Effector memory CD8-positive, alpha-beta T cell (primary cell): ENCODE measurements at regions not wholly inside any gene's neighbourhood (a gene's known extent, or its start where the extent isn't known, plus 50 kb on each side); places are given as distances from the start of the nearest gene placed in this dataset.

Source experiments
- ATAC-seq: fragments of 150-1000 bp; cut with Tn5 transposase; replicated peaks from 2 replicates; pipeline ENCODE4 v1.10.0; 2021; ENCODE audit warnings: mild to moderate bottlenecking, moderate library complexity
- DNase-seq, 3 experiments: peaks; one replicate each; pipeline ENCODE4 v3.0.0; 2021
- H3K27ac Mint-ChIP-seq, 2 donors: one replicate each; pipeline ENCODE4 v1.8.0; 2022; ENCODE audit warnings: mild to moderate bottlenecking in 2 of 2, mixed read lengths in 2 of 2, moderate library complexity in 2 of 2
- H3K27me3 Mint-ChIP-seq, 2 donors: one replicate each; pipeline ENCODE4 v1.8.0; 2022; ENCODE audit warnings: mixed read lengths in 2 of 2
- H3K36me3 Mint-ChIP-seq: one replicate; pipeline ENCODE4 v1.8.0; 2022; ENCODE audit warnings: mild to moderate bottlenecking, moderate library complexity, mixed read lengths; ENCODE audit not compliant: insufficient read depth
- H3K4me1 Mint-ChIP-seq, 2 donors: one replicate each; pipeline ENCODE4 v1.8.0; 2022; ENCODE audit warnings: low read depth in 2 of 2, mixed read lengths in 2 of 2
- H3K4me3 Mint-ChIP-seq, 2 donors: one replicate each; pipeline ENCODE4 v1.8.0; 2022; ENCODE audit warnings: mild to moderate bottlenecking in 2 of 2, mixed read lengths in 2 of 2, moderate library complexity in 2 of 2
- H3K9me3 Mint-ChIP-seq, 2 donors: one replicate each; pipeline ENCODE4 v1.8.0; 2022; ENCODE audit warnings: mixed read lengths in 2 of 2

GRCh38 chr1:168428063-168428731, 115.6 kb downstream of the XCL2 start:
- no peak for ATAC-seq
- H3K4me1 Mint-ChIP-seq: peaks cover 10 to 13% of the 10 kb centered on the region in 2 donors
- H3K9me3 Mint-ChIP-seq: peaks cover 0 to 5% of the 10 kb centered on the region in 2 donors
- peaks cover 2% of the 10 kb centered on the region for H3K36me3 Mint-ChIP-seq
- no peak for DNase-seq
- no peaks in the 10 kb centered on the region for H3K27me3 Mint-ChIP-seq
- no peak overlapping the region for H3K4me3 Mint-ChIP-seq
- H3K27ac Mint-ChIP-seq: no peak overlapping the region

DNA sequence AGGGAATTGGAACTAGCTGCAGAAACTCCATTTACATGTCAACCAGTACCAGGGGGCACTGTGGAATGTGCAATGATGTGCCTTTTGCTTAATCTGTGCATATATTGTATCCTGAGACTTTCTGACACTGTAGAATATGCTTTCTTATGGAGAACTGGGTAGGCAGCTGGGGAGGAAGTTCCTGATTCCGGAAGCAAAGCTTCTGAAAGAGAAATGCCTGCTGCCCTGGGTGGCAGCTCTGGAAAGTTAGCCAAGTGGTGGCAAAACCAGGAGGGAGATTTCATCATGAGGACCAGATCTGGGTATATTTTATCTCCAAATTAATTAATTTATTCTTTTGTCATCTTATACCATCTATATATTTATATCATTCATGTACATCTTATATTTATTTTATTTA, 116.7 kb downstream of the XCL2 start:
- Mint-ChIP-seq H3K36me3 (peaks cover 2% of the 10 kb centered on the region), H3K27me3 (no peaks in the 10 kb centered on the region), H3K4me1 (peaks cover 19 to 22% of the 10 kb centered on the region in 2 donors), H3K4me3 (no peak overlapping the region), H3K9me3 (peaks cover 0 to 10% of the 10 kb centered on the region in 2 donors), H3K27ac (no peak overlapping the region)
- DNase-seq (no peak), ATAC-seq (no peak)

DNA sequence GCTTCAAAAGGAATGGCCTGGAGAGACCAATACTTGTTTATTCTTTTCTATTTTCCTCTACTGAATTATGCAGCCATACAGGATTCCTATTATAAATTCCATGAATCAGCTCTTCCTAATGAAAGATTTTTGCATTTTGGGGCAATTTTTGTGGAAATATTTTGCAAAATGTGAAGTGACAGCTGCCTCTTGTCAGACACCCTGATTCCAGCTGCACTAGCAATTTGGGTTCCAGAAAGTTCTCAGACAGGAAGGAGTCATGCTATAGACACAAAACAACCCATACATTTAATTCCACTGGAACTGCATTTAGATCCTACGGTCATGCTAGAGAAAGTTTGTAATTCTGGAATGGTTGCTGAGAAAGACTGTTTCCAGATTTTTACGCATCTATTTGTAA, 119.5 kb downstream of the XCL2 start:
- H3K4me1 Mint-ChIP-seq: peaks cover 25 to 37% of the 10 kb centered on the region in 2 donors
- ATAC-seq (no peak), DNase-seq (no peak)
- H3K9me3 Mint-ChIP-seq: peaks cover 0 to 10% of the 10 kb centered on the region in 2 donors
- H3K36me3 Mint-ChIP-seq: no peaks in the 10 kb centered on the region
- no peak overlapping the region for H3K4me3 Mint-ChIP-seq
- no peaks in the 10 kb centered on the region for H3K27me3 Mint-ChIP-seq
- H3K27ac Mint-ChIP-seq: no peak overlapping the region

- Mint-ChIP-seq H3K9me3 (peaks cover 0 to 10% of the 10 kb centered on the region in 2 donors), H3K27me3 (no peaks in the 10 kb centered on the region), H3K4me1 (peaks cover 25 to 37% of the 10 kb centered on the region in 2 donors), H3K36me3 (no peaks in the 10 kb centered on the region), H3K27ac (peak overlapping the region; percentile 42 to 74), H3K4me3 (peak overlapping the region; percentile 11 to 24)
- no peak for DNase-seq
- no peak for ATAC-seq
Measured at GRCh38 chr1:168422203-168422847, 121.5 kb downstream of the XCL2 start.

GRCh38 chr1:168421399-168422004, 122.3 kb downstream of the XCL2 start:
- Mint-ChIP-seq H3K36me3 (no peaks in the 10 kb centered on the region), H3K4me3 (peak overlapping the region; percentile 12 to 60), H3K27me3 (no peaks in the 10 kb centered on the region), H3K27ac (peak overlapping the region; percentile 42 to 74), H3K9me3 (peaks cover 0 to 10% of the 10 kb centered on the region in 2 donors), H3K4me1 (peaks cover 29 to 41% of the 10 kb centered on the region in 2 donors)
- DNase-seq: peak; percentile 21 to 28 (median 27)
- peak; percentile 99 for ATAC-seq

GRCh38 chr1:168420177-168420576, 123.6 kb downstream of the XCL2 start:
- no peak for ATAC-seq
- Mint-ChIP-seq H3K4me3 (peak overlapping the region; percentile 9 to 16), H3K27me3 (no peaks in the 10 kb centered on the region), H3K36me3 (no peaks in the 10 kb centered on the region), H3K27ac (peak overlapping the region; percentile 42 to 89), H3K4me1 (peaks cover 35 to 48% of the 10 kb centered on the region in 2 donors), H3K9me3 (peaks cover 0 to 10% of the 10 kb centered on the region in 2 donors)
- DNase-seq: no peak

DNA sequence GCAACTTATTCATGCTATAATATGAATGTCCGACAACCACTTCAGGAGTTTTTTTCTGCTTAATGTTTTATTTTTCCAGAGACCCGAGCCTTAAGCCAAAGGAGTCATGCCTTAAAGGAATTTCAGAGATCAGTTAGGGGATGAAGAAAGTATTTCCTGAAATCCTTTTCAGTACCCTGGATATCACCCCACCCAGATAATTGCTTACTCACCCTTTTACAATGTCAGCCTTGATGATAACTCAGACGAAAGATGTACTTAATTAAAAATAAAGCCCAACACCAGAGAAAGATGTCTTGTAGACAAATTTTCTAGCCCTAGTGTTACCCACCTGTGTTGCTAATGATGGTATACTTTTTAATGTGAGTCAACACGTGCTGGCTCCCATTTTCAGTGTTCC, 124.1 kb downstream of the XCL2 start:
- H3K4me3 Mint-ChIP-seq: no peak overlapping the region
- peak overlapping the region in 1 of 2 donors; percentile 89 for H3K27ac Mint-ChIP-seq
- peaks cover 35 to 48% of the 10 kb centered on the region in 2 donors for H3K4me1 Mint-ChIP-seq
- H3K9me3 Mint-ChIP-seq: peaks cover 0 to 10% of the 10 kb centered on the region in 2 donors
- H3K36me3 Mint-ChIP-seq: no peaks in the 10 kb centered on the region
- no peak for ATAC-seq
- no peaks in the 10 kb centered on the region for H3K27me3 Mint-ChIP-seq
- no peak for DNase-seq

- H3K9me3 Mint-ChIP-seq: no peaks in the 10 kb centered on the region
- peaks cover 28 to 36% of the 10 kb centered on the region in 2 donors for H3K4me1 Mint-ChIP-seq
- no peaks in the 10 kb centered on the region for H3K27me3 Mint-ChIP-seq
- H3K36me3 Mint-ChIP-seq: no peaks in the 10 kb centered on the region
- ATAC-seq (peak; percentile 63), DNase-seq (no peak)
- peak overlapping the region; percentile 3 to 10 for H3K4me3 Mint-ChIP-seq
- H3K27ac Mint-ChIP-seq: peak overlapping the region in 1 of 2 donors; percentile 7
Measured at GRCh38 chr1:168416220-168416619, 127.6 kb downstream of the XCL2 start.

DNA sequence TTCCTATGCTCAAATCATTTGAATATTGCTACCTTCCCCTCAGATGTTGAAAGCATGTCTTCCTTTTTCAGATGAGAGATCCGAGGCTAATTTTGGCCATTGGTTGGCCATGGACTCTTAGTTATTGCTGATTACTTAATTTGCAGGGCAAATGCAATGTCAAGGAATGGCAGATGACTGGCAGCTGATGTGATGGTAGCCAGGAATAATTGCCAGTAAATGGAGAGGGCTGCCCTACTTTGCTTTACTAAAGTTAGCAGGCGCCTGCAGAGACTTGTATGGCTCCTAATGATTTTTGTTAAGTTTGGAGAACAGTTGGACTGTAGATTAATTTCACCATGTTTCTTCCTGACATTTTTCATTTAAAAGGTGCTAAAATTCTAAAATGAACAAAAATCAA, 128.9 kb downstream of the XCL2 start:
- H3K4me3 Mint-ChIP-seq: no peak overlapping the region
- H3K27me3 Mint-ChIP-seq: no peaks in the 10 kb centered on the region
- peaks cover 33 to 38% of the 10 kb centered on the region in 2 donors for H3K4me1 Mint-ChIP-seq
- H3K27ac Mint-ChIP-seq: no peak overlapping the region
- H3K36me3 Mint-ChIP-seq: peaks cover 9% of the 10 kb centered on the region
- ATAC-seq (no peak), DNase-seq (no peak)
- peaks cover 0 to 4% of the 10 kb centered on the region in 2 donors for H3K9me3 Mint-ChIP-seq

- peak; percentile 33 to 39 (median 37) for DNase-seq
- ATAC-seq: peak; percentile 79
Measured at GRCh38 chr1:168410464-168410863, 129.8 kb downstream of the TBX19 start.

GRCh38 chr1:168408884-168409283, 128.2 kb downstream of the TBX19 start:
- DNase-seq (peak; percentile 42 to 44 (median 44)), ATAC-seq (peak; percentile 82)
- Mint-ChIP-seq H3K9me3 (peaks cover 0 to 8% of the 10 kb centered on the region in 2 donors), H3K27ac (peak overlapping the region; percentile 36 to 92), H3K27me3 (no peaks in the 10 kb centered on the region), H3K36me3 (peaks cover 18% of the 10 kb centered on the region), H3K4me3 (peak overlapping the region; percentile 46 to 54), H3K4me1 (peaks cover 44 to 48% of the 10 kb centered on the region in 2 donors)

More at GRCh38 chr1:168410464-168410863, 129.8 kb downstream of the TBX19 start:
- Mint-ChIP-seq H3K27ac (peak overlapping the region; percentile 92 to 95), H3K4me3 (peak overlapping the region; percentile 67 to 70), H3K9me3 (peaks cover 0 to 8% of the 10 kb centered on the region in 2 donors), H3K27me3 (no peaks in the 10 kb centered on the region), H3K36me3 (peaks cover 18% of the 10 kb centered on the region), H3K4me1 (peaks cover 46 to 48% of the 10 kb centered on the region in 2 donors)

DNA sequence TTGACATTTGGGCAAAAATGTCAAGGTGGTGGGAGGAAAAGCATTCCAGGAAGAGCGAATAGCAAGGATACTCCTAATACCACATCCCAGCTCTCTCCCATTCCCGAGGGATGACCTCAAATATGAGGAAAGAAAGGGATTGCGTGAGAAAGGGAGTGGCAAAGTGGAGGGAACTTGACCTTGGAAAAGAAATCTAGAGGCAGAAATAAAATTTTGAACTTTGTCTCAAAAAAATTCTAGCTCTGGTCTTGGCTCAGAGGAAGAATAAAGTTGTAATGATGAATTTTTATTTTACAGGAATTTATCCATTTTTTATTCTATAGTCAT, 127.8 kb downstream of the TBX19 start:
- DNase-seq (no peak), ATAC-seq (no peak)
- no peaks in the 10 kb centered on the region for H3K27me3 Mint-ChIP-seq
- peaks cover 18% of the 10 kb centered on the region for H3K36me3 Mint-ChIP-seq
- H3K4me1 Mint-ChIP-seq: peaks cover 44 to 48% of the 10 kb centered on the region in 2 donors
- peak overlapping the region; percentile 54 to 59 for H3K4me3 Mint-ChIP-seq
- H3K9me3 Mint-ChIP-seq: peaks cover 0 to 8% of the 10 kb centered on the region in 2 donors
- H3K27ac Mint-ChIP-seq: peak overlapping the region; percentile 77 to 92

DNA sequence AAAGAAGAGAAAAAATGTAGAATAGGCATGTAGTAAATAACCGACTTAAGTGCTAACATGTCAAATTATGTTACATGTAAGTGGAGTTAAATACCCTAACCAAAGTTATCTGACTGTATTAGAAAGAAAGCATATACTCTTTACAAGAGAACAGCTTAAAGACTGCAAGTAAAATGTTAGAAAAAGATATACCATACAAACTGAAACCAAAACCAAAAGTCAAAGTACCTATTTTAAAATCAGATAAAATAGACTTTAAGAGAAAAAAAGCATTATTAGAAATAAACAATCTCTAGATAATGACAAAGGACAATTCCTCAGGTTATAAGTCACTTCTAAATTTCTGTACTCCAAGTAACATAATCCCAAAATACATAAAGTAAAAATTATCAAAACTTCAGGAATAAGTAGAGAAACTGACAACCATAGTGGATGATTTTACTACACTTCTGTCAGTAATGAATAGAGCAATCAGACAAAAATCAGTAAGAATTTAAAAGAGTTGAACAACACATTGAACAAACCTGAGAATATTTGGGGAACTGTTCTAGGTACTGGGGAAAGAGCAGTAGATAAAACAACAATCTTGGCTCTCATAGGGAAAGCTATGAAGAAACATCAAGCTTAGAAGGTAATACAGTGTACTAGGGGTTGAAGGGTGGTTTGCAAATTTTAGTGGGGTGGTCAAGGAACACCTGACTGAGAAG, 127.3 kb downstream of the TBX19 start:
- H3K27ac Mint-ChIP-seq: peak overlapping the region; percentile 77 to 92
- H3K9me3 Mint-ChIP-seq: peaks cover 0 to 8% of the 10 kb centered on the region in 2 donors
- peaks cover 18% of the 10 kb centered on the region for H3K36me3 Mint-ChIP-seq
- DNase-seq (no peak), ATAC-seq (no peak)
- peaks cover 39 to 42% of the 10 kb centered on the region in 2 donors for H3K4me1 Mint-ChIP-seq
- no peaks in the 10 kb centered on the region for H3K27me3 Mint-ChIP-seq
- H3K4me3 Mint-ChIP-seq: peak overlapping the region; percentile 54 to 59
